ENCODE measurements at regions not wholly inside any gene's neighbourhood (a gene's known extent, or its start where the extent isn't known, plus 50 kb on each side); places are given as distances from the start of the nearest gene placed in this dataset.
A peak's percentile ranks its signal among the peaks of the same experiment; 100 is the strongest.
"Not testable (repeated sequence)": the region's sequence is repeated elsewhere in the genome, so short reads cannot be mapped to it uniquely, and the experiment has no call there.

DNA sequence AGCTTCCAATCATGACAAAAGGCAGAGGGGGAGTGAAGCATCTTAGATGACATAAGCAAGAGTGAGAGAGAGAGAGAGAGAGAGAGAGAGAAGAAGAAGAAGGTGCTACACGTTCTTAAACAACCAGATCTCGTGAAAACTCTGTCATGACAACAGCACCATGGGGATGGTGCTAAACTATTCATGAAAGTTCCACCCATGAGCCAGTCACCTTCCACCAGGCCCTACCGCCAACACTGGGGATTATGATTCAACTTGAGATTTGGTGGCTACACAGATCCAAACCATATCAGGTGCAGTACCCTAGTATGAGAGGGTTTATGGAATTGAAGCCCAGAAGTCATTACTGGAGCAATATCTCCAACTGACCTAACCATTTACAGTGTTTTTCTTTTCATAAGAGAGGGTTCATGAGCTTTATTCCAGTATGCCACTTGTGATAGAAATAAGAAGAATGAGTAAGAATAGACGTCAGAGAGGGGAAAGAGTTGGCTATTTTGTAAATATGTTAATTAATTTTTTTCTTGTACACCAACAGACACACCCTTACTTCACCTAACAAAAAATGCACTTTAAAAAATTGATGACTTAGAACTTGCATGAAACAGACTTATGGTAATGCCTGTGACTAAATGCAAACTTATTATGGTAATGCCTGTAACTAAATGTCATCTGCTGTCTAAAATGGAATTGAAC lies 680.4 kb upstream of the ITGA1 start:
- no peaks in the 10 kb centered on the region for H3K36me3 Mint-ChIP-seq (ENCODE audit: low read depth)
- peaks cover 5% of the 10 kb centered on the region for H3K9me3 Mint-ChIP-seq
- H3K4me1 Mint-ChIP-seq: no peaks in the 10 kb centered on the region
- no peak overlapping the region for H3K27ac Mint-ChIP-seq
- intact Hi-C loops (cut with micrococcal nuclease): no loop called here
- no peaks in the 10 kb centered on the region for H3K27me3 Mint-ChIP-seq
- H3K4me3 Mint-ChIP-seq: no peak overlapping the region
- DNase-seq: no peak

DNA sequence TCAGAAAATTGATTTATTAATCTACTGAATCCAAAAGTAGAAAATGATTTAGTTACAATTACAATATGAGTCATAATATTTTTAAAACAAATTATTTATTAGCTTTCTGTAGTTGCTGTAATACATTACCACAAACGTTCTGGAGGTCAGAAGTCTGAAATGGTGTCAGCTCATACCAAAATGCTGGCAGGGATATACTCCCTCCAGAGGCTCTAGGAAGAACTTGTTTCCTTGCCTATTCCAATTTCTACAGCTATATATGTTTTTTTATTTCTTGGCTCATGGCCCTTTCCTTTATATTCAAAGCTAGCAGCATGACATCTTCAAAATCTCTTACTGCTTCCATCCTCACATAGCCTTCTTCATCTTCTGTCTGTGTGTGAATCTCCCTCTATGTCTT lies 667.9 kb upstream of the ITGA1 start:
- intact Hi-C loops (cut with micrococcal nuclease): no loop called here
- peaks cover 11% of the 10 kb centered on the region for H3K9me3 Mint-ChIP-seq
- H3K4me3 Mint-ChIP-seq: no peak overlapping the region
- H3K27ac Mint-ChIP-seq: no peak overlapping the region
- H3K27me3 Mint-ChIP-seq: no peaks in the 10 kb centered on the region
- DNase-seq: no peak
- H3K4me1 Mint-ChIP-seq: no peaks in the 10 kb centered on the region
- H3K36me3 Mint-ChIP-seq (ENCODE audit: low read depth): no peaks in the 10 kb centered on the region

DNA sequence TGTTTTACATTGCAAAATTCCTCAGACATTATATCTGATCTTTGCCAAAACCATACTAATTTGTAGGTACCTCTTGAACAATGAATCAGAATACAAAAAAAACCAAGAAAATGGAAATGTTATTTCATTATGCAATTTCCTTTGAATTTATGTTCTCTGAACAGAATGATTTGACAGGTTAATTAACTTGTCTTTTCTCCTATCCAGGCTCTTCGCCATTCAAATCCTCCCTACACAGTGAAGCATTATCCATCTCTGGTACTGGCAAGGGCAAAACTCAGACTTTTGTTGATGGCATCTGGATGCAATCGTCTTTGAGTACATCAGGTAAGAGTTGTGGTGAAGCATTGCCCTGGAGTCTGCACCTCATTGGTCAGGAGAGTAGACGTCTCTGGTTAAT lies 655.7 kb upstream of the ITGA1 start:
- Mint-ChIP-seq H3K27ac (no peak overlapping the region), H3K9me3 (no peaks in the 10 kb centered on the region), H3K4me1 (no peaks in the 10 kb centered on the region), H3K27me3 (no peaks in the 10 kb centered on the region), H3K36me3 (ENCODE audit: low read depth) (no peaks in the 10 kb centered on the region), H3K4me3 (no peak overlapping the region)
- no peak for DNase-seq
- intact Hi-C loops (cut with micrococcal nuclease): no loop called here

DNA sequence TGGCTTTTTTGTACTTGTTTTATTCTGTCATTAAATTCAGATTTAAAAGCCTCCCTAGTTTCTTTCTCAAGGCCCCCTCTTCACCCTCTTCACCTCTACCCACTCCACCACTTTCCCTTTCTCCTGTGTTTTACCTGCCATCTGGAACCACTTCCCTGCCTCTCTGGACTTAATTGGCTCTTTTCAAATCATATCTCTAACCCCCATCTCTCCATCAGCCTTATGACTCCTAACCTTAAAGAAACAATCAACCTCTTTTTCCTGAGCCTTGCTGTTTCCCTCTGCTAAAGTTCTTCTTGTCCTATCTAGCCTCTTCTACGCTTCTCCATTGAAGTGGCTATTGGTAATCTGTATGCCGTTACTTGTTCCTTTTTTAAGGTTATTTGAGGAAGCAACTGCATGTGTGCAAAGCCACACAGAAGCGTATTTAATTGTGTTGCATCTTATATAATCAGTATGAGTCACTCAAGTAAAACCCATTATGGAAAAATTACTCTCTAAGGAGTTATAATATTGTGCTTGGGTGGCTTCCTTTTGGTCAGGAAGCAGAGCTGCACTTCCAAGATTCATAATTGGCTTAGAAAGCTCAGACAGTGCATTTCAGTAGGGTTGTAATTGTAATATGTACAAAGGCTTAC lies 653.6 kb upstream of the ITGA1 start:
- no peaks in the 10 kb centered on the region for H3K36me3 Mint-ChIP-seq (ENCODE audit: low read depth)
- no peak overlapping the region for H3K4me3 Mint-ChIP-seq
- H3K27ac Mint-ChIP-seq: no peak overlapping the region
- no peaks in the 10 kb centered on the region for H3K27me3 Mint-ChIP-seq
- intact Hi-C loops (cut with micrococcal nuclease): no loop called here
- no peak for DNase-seq
- H3K4me1 Mint-ChIP-seq: no peaks in the 10 kb centered on the region
- no peaks in the 10 kb centered on the region for H3K9me3 Mint-ChIP-seq

DNA sequence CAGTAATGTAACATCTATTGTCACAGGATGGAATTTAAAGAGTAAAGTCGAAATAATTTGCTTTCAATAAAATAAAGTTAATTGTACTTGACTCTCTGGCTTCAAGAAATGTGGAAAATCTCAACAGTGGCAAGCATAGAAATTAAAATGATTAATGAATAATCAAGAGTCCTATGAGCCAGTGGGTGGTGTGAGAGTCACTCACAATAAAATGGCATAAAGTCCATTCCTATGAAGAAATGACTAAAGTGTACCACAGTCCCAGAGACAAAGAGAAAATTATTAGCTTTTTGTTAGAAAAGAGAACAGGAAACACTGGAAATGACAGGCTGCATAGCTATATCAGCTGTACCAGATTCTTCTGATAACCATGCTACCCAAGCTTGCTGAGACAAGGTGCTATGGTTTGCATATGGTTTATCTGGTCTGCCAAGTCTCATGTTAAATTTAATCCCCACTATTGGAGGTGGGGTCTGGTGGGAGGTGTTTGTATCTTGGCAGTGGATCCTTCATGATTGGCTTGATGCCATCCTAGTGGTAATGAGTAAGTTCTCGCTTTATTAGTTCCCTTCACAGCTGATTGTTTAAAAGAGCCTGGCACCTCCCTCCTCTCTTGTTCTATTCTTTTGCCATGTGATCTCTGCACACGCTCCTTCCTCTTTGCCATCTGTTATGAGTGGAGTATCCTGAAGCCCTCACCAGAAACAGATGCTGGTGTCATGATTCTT lies 647.7 kb upstream of the ITGA1 start:
- Mint-ChIP-seq H3K27me3 (no peaks in the 10 kb centered on the region), H3K36me3 (ENCODE audit: low read depth) (no peaks in the 10 kb centered on the region), H3K4me1 (no peaks in the 10 kb centered on the region), H3K4me3 (no peak overlapping the region), H3K9me3 (no peaks in the 10 kb centered on the region), H3K27ac (no peak overlapping the region)
- intact Hi-C loops (cut with micrococcal nuclease): no loop called here
- no peak for DNase-seq

DNA sequence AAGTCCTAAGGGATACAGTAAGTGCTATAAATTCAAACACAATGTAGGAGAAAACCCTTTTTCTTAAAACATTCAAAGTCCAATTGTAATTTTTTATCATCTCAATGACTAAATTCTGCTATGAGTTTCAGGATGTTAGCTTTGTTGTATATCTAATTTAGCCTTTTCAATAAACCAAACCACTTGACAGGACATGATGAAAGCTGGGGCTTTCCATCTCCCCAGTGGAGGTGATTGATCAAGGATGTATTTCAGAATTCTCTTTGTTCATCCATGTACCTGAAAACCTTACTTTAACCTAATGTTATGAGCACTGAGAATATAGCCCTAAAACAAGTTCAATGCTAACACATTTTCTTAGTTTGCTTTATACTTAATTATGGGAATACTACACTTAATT lies 639.0 kb upstream of the ITGA1 start:
- DNase-seq: no peak
- Mint-ChIP-seq H3K4me1 (no peaks in the 10 kb centered on the region), H3K9me3 (no peaks in the 10 kb centered on the region), H3K36me3 (ENCODE audit: low read depth) (no peaks in the 10 kb centered on the region), H3K27ac (no peak overlapping the region), H3K4me3 (no peak overlapping the region), H3K27me3 (no peaks in the 10 kb centered on the region)
- intact Hi-C loops (cut with micrococcal nuclease): no loop called here

DNA sequence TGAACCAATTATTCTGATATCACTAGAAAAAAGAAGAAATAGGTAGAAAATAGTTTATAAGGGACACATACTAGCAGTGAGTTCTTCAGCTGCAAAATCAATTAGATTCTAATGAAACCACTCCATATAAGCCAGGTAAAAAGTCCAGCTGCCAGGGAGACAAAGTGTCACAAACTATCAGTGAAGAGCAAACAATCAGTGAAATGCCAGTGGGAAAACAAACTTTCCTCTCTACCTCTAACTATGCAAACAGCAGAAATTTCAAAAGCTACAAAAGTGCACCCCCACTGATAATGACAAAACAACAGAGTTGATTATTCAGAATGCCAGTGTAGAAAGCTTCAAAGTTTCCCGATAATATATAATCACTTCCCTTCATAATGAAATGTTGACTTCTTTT lies 637.2 kb upstream of the ITGA1 start:
- intact Hi-C loops (cut with micrococcal nuclease): no loop called here
- Mint-ChIP-seq H3K9me3 (no peaks in the 10 kb centered on the region), H3K4me3 (no peak overlapping the region), H3K4me1 (no peaks in the 10 kb centered on the region), H3K36me3 (ENCODE audit: low read depth) (no peaks in the 10 kb centered on the region), H3K27me3 (no peaks in the 10 kb centered on the region), H3K27ac (no peak overlapping the region)
- DNase-seq: no peak

DNA sequence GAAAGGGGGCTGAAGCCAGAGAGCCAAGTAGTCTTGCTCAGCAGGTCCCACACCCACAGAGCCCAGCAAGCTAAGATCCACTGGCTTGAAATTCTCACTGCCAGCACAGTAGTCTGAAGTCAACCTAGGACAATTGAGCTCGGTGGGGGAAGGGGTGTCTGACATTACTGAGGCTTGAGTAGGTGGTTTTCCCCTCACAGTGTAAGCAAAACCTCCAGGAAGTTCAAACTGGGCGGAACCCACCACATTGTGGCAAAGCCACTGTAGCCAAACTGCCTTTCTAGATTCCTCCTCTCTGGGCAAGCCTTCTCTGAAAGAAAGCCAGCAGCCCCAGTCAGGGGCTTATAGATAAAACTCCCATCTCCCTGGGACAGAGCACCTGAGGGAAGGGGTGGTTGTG lies 630.9 kb upstream of the ITGA1 start:
- H3K4me3 Mint-ChIP-seq; H3K4me1 Mint-ChIP-seq; H3K36me3 Mint-ChIP-seq (ENCODE audit: low read depth); H3K27ac Mint-ChIP-seq; H3K9me3 Mint-ChIP-seq; intact Hi-C loops (cut with micrococcal nuclease); H3K27me3 Mint-ChIP-seq: not testable (repeated sequence)
- DNase-seq: peak; percentile 72

DNA sequence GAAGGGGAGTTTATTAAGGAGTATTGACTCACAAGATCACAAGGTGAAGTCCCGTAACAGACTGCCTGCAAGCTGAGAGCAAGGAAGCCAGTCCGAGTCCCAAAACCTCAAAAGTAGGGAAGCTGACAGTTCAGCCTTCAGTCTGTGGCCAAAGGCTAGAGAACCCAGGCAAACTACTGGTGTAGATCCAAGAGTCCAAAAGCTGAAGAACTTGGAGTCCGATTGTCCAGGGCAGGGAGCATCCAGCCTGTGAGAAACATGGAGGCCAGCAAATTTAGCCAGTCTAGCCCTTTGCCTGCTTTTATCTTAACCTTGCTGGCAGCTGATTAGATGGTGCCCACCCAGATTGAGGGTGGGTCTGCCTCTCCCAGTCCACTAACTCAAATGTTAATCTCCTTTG lies 621.9 kb upstream of the ITGA1 start:
- intact Hi-C loops (cut with micrococcal nuclease); H3K9me3 Mint-ChIP-seq; H3K4me1 Mint-ChIP-seq; H3K27me3 Mint-ChIP-seq; H3K36me3 Mint-ChIP-seq (ENCODE audit: low read depth); H3K27ac Mint-ChIP-seq; H3K4me3 Mint-ChIP-seq; DNase-seq: not testable (repeated sequence)

DNA sequence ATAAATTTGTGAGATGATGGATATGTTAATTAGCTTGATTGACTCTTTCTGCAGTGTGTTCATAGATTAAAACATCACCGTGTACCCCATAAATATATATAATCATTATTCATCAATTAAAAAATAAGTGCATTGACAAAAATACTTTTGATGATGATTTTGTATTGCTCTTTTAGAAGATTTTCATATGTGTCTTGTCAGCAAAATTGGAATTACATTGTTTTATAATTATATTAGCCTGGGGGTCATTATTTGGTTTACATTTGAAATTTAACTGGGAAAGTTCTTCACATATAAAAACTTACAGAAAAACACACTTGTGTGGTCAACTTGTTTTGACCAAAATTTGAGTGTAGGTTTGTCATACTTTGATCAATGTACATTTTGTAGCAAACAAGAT lies 614.6 kb upstream of the ITGA1 start:
- Mint-ChIP-seq H3K4me3 (no peak overlapping the region), H3K27me3 (no peaks in the 10 kb centered on the region), H3K4me1 (no peaks in the 10 kb centered on the region), H3K36me3 (ENCODE audit: low read depth) (no peaks in the 10 kb centered on the region), H3K9me3 (no peaks in the 10 kb centered on the region), H3K27ac (no peak overlapping the region)
- intact Hi-C loops (cut with micrococcal nuclease): no loop called here
- DNase-seq: no peak

DNA sequence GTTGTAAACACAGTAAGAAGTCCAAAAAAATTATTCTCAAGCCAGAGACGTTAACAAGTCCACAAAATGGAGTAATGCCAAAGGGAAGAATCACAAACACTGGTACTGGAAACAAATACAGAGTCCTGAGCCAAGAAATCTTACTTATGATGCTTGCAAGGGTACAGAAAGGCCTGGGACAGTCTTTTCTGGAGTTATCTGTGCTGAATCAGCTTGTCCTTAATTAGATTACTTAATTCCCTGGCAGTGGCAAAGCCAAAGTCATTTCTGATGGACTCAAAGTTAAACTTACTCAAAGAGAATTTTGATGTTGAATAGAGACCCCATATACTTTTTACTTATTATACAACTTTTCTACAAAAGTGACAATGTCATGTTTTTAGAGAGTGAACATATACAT lies 610.5 kb upstream of the ITGA1 start:
- Mint-ChIP-seq H3K4me3 (no peak overlapping the region), H3K4me1 (no peaks in the 10 kb centered on the region), H3K27me3 (no peaks in the 10 kb centered on the region), H3K27ac (no peak overlapping the region), H3K36me3 (ENCODE audit: low read depth) (no peaks in the 10 kb centered on the region), H3K9me3 (no peaks in the 10 kb centered on the region)
- DNase-seq: no peak
- intact Hi-C loops (cut with micrococcal nuclease): no loop called here

DNA sequence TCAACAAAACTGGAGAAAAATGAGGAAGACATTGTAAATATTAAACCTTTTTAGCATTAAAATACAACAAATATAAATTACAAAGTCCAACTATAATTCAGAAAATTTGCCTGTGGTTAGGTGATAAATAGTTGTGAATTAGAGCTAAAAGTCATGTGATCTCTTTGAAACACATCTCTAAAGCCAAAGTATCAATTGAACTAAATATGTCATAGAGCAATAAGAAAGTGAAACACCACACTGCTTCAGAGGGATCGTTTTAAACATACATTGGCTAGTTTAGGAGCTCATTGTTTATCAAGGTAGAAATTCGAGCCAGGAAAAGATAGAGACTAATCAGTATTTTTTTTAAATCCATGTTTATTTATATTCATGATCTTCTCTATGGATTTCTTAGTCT lies 606.3 kb upstream of the ITGA1 start:
- Mint-ChIP-seq H3K4me3 (no peak overlapping the region), H3K27me3 (no peaks in the 10 kb centered on the region), H3K4me1 (no peaks in the 10 kb centered on the region), H3K36me3 (ENCODE audit: low read depth) (no peaks in the 10 kb centered on the region), H3K27ac (no peak overlapping the region), H3K9me3 (peaks cover 4% of the 10 kb centered on the region)
- no peak for DNase-seq
- intact Hi-C loops (cut with micrococcal nuclease): no loop called here

DNA sequence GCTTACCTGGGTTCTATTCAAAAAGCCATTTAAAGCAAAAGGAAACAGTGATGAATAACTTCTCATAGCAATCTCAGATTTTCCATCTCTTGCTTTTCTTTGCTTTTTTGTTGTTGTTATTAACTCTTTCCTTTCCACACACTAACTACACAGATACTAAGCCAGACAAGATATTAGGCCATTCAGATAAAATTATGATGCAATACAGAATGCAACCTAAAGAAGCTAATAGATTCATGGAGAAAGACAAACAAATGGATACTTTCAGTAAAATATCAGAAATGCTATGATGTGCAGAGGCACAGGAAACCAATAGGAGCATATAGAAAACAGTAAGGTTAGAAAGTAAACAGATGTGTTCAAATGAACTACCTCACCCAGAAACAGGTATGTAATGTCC lies 597.0 kb upstream of the ITGA1 start:
- Mint-ChIP-seq H3K9me3 (no peaks in the 10 kb centered on the region), H3K36me3 (ENCODE audit: low read depth) (no peaks in the 10 kb centered on the region), H3K27me3 (no peaks in the 10 kb centered on the region), H3K4me1 (no peaks in the 10 kb centered on the region), H3K4me3 (no peak overlapping the region), H3K27ac (no peak overlapping the region)
- intact Hi-C loops (cut with micrococcal nuclease): no loop called here
- DNase-seq: no peak

DNA sequence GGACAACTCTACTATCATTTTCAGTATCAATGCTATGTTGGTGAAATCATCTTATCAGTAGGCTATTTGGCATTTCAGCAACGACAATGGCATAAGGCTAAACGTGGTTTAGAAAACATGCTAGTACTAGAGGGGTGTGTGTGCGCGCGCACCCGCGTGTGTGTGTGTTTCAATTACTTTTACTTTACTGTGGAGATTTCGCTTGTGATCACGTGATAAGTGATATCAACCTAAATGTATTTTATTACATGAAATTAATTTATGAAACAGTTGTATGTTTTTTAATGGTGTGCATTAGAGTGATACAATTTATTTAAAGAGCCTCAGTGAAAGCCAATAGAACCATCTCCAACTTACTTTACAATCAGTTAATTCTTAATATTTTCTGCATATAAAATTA lies 587.9 kb upstream of the ITGA1 start:
- no peaks in the 10 kb centered on the region for H3K4me1 Mint-ChIP-seq
- intact Hi-C loops (cut with micrococcal nuclease): no loop called here
- H3K27me3 Mint-ChIP-seq: no peaks in the 10 kb centered on the region
- no peak overlapping the region for H3K4me3 Mint-ChIP-seq
- H3K9me3 Mint-ChIP-seq: no peaks in the 10 kb centered on the region
- no peaks in the 10 kb centered on the region for H3K36me3 Mint-ChIP-seq (ENCODE audit: low read depth)
- H3K27ac Mint-ChIP-seq: no peak overlapping the region
- DNase-seq: no peak
